Dendritic cell treated with granulocyte-macrophage colony-stimulating factor and Interleukin-4, amounts not matched to agents 40 ng/mL and 50 ng/mL, for 4 days (primary cell): ENCODE measurements at regions not wholly inside any gene's neighbourhood (a gene's known extent, or its start where the extent isn't known, plus 50 kb on each side); places are given as distances from the start of the nearest gene placed in this dataset.

Experiments used
- H3K27ac Mint-ChIP-seq: one replicate; pipeline ENCODE4 v1.8.0; 2022; ENCODE audit warnings: mild to moderate bottlenecking, mixed read lengths
- H3K27me3 Mint-ChIP-seq: one replicate; pipeline ENCODE4 v1.8.0; 2022; ENCODE audit warnings: mild to moderate bottlenecking, mixed read lengths
- H3K36me3 Mint-ChIP-seq: one replicate; pipeline ENCODE4 v1.8.0; 2022; ENCODE audit warnings: low read depth, mixed read lengths
- H3K4me1 Mint-ChIP-seq: one replicate; pipeline ENCODE4 v1.8.0; 2022; ENCODE audit warnings: low read depth, mixed read lengths
- H3K4me3 Mint-ChIP-seq: one replicate; pipeline ENCODE4 v1.8.0; 2022; ENCODE audit warnings: mild to moderate bottlenecking, moderate library complexity, mixed read lengths
- H3K9me3 Mint-ChIP-seq: one replicate; pipeline ENCODE4 v1.8.0; 2022; ENCODE audit warnings: mixed read lengths
- intact Hi-C: fragments of 100-400 bp; cut with micrococcal nuclease; formaldehyde crosslinking; loops from one replicate; pipeline ENCODE4 v1.15.0; 2022

- Mint-ChIP-seq H3K4me3 (no peak overlapping the region), H3K4me1 (peaks cover 8% of the 10 kb centered on the region), H3K36me3 (no peaks in the 10 kb centered on the region), H3K9me3 (no peaks in the 10 kb centered on the region), H3K27ac (no peak overlapping the region), H3K27me3 (no peaks in the 10 kb centered on the region)
- intact Hi-C loops: no loop called here
These were observed 51.0 kb upstream of the SPINK5 start for GRCh38 chr5:148012801-148013200.

- H3K4me3 Mint-ChIP-seq: no peak overlapping the region
- no peak overlapping the region for H3K27ac Mint-ChIP-seq
- H3K27me3 Mint-ChIP-seq: no peaks in the 10 kb centered on the region
- H3K36me3 Mint-ChIP-seq: no peaks in the 10 kb centered on the region
- H3K4me1 Mint-ChIP-seq: peaks cover 8% of the 10 kb centered on the region
- intact Hi-C loops: no loop called here
- H3K9me3 Mint-ChIP-seq: peaks cover 4% of the 10 kb centered on the region
These were observed 52.2 kb upstream of the SPINK5 start for GRCh38 chr5:148011398-148012137.

- Mint-ChIP-seq H3K4me3 (no peak overlapping the region), H3K4me1 (no peaks in the 10 kb centered on the region), H3K9me3 (peaks cover 40% of the 10 kb centered on the region), H3K36me3 (no peaks in the 10 kb centered on the region), H3K27me3 (no peaks in the 10 kb centered on the region), H3K27ac (no peak overlapping the region)
- intact Hi-C loops: no loop called here
These were observed 57.8 kb upstream of the SPINK5 start for GRCh38 chr5:148005788-148006520.

GRCh38 chr5:148003226-148003625, 60.6 kb upstream of the SPINK5 start:
- Mint-ChIP-seq H3K27me3 (no peaks in the 10 kb centered on the region), H3K4me3 (no peak overlapping the region), H3K36me3 (no peaks in the 10 kb centered on the region), H3K9me3 (peaks cover 60% of the 10 kb centered on the region), H3K4me1 (no peaks in the 10 kb centered on the region), H3K27ac (no peak overlapping the region)
- intact Hi-C loops: no loop called here

GRCh38 chr5:148002451-148002850, 61.3 kb upstream of the SPINK5 start:
- H3K4me3 Mint-ChIP-seq: no peak overlapping the region
- no peaks in the 10 kb centered on the region for H3K27me3 Mint-ChIP-seq
- intact Hi-C loops: no loop called here

GRCh38 chr5:148000036-148000435, 63.7 kb upstream of the SPINK5 start:
- H3K4me1 Mint-ChIP-seq: no peaks in the 10 kb centered on the region
- no peaks in the 10 kb centered on the region for H3K27me3 Mint-ChIP-seq
- no peak overlapping the region for H3K27ac Mint-ChIP-seq
- H3K4me3 Mint-ChIP-seq: no peak overlapping the region
- intact Hi-C loops: no loop called here
- no peaks in the 10 kb centered on the region for H3K36me3 Mint-ChIP-seq
- peaks cover 44% of the 10 kb centered on the region for H3K9me3 Mint-ChIP-seq

More at GRCh38 chr5:148002451-148002850, 61.3 kb upstream of the SPINK5 start:
- H3K27ac Mint-ChIP-seq: no peak overlapping the region
- H3K9me3 Mint-ChIP-seq: peaks cover 60% of the 10 kb centered on the region
- no peaks in the 10 kb centered on the region for H3K36me3 Mint-ChIP-seq
- H3K4me1 Mint-ChIP-seq: no peaks in the 10 kb centered on the region

GRCh38 chr5:147998704-147999103, 65.1 kb upstream of the SPINK5 start:
- peaks cover 41% of the 10 kb centered on the region for H3K9me3 Mint-ChIP-seq
- no peaks in the 10 kb centered on the region for H3K4me1 Mint-ChIP-seq
- H3K36me3 Mint-ChIP-seq: no peaks in the 10 kb centered on the region
- no peaks in the 10 kb centered on the region for H3K27me3 Mint-ChIP-seq
- intact Hi-C loops: no loop called here
- no peak overlapping the region for H3K4me3 Mint-ChIP-seq
- no peak overlapping the region for H3K27ac Mint-ChIP-seq

GRCh38 chr5:147997486-147997885, 66.3 kb upstream of the SPINK5 start:
- intact Hi-C loops: no loop called here
- Mint-ChIP-seq H3K4me1 (no peaks in the 10 kb centered on the region), H3K27me3 (peaks cover 1% of the 10 kb centered on the region), H3K4me3 (no peak overlapping the region), H3K36me3 (no peaks in the 10 kb centered on the region), H3K27ac (no peak overlapping the region), H3K9me3 (peaks cover 35% of the 10 kb centered on the region)

GRCh38 chr5:147996379-147996778, 67.4 kb upstream of the SPINK5 start:
- H3K27ac Mint-ChIP-seq: no peak overlapping the region
- intact Hi-C loops: no loop called here
- no peaks in the 10 kb centered on the region for H3K36me3 Mint-ChIP-seq
- peaks cover 1% of the 10 kb centered on the region for H3K27me3 Mint-ChIP-seq
- H3K4me1 Mint-ChIP-seq: no peaks in the 10 kb centered on the region
- peaks cover 24% of the 10 kb centered on the region for H3K9me3 Mint-ChIP-seq
- no peak overlapping the region for H3K4me3 Mint-ChIP-seq

- Mint-ChIP-seq H3K27me3 (peaks cover 1% of the 10 kb centered on the region), H3K4me1 (no peaks in the 10 kb centered on the region), H3K9me3 (peaks cover 18% of the 10 kb centered on the region), H3K4me3 (no peak overlapping the region), H3K36me3 (no peaks in the 10 kb centered on the region), H3K27ac (no peak overlapping the region)
- intact Hi-C loops: no loop called here
These were observed 67.9 kb upstream of the SPINK5 start for GRCh38 chr5:147995846-147996245.

- Mint-ChIP-seq H3K4me1 (no peaks in the 10 kb centered on the region), H3K4me3 (no peak overlapping the region), H3K27me3 (peaks cover 1% of the 10 kb centered on the region), H3K9me3 (no peaks in the 10 kb centered on the region), H3K36me3 (no peaks in the 10 kb centered on the region), H3K27ac (no peak overlapping the region)
- intact Hi-C loops: no loop called here
These were observed 73.8 kb upstream of the SPINK5 start for GRCh38 chr5:147989994-147990393.

GRCh38 chr5:147989239-147989638, 74.5 kb upstream of the SPINK5 start:
- H3K27me3 Mint-ChIP-seq: peaks cover 1% of the 10 kb centered on the region
- intact Hi-C loops: no loop called here
- no peaks in the 10 kb centered on the region for H3K36me3 Mint-ChIP-seq
- no peak overlapping the region for H3K4me3 Mint-ChIP-seq
- no peaks in the 10 kb centered on the region for H3K4me1 Mint-ChIP-seq
- no peaks in the 10 kb centered on the region for H3K9me3 Mint-ChIP-seq
- no peak overlapping the region for H3K27ac Mint-ChIP-seq

GRCh38 chr5:147986134-147986757, 77.5 kb upstream of the SPINK5 start:
- Mint-ChIP-seq H3K36me3 (no peaks in the 10 kb centered on the region), H3K9me3 (no peaks in the 10 kb centered on the region), H3K27me3 (no peaks in the 10 kb centered on the region), H3K27ac (no peak overlapping the region), H3K4me1 (no peaks in the 10 kb centered on the region), H3K4me3 (no peak overlapping the region)
- intact Hi-C loops: no loop called here

- H3K4me1 Mint-ChIP-seq: no peaks in the 10 kb centered on the region
- H3K27me3 Mint-ChIP-seq: no peaks in the 10 kb centered on the region
- no peaks in the 10 kb centered on the region for H3K36me3 Mint-ChIP-seq
- no peak overlapping the region for H3K27ac Mint-ChIP-seq
- intact Hi-C loops: no loop called here
- no peak overlapping the region for H3K4me3 Mint-ChIP-seq
- H3K9me3 Mint-ChIP-seq: no peaks in the 10 kb centered on the region
These were observed 78.2 kb upstream of the SPINK5 start for GRCh38 chr5:147985608-147986007.
